Stimulated activated CD4-positive, alpha-beta T cell treated with anti-CD3 and anti-CD28 coated beads, Interleukin-4, amount 100 ng/mL, for 4 hours (primary cell): ENCODE measurements at regions not wholly inside any gene's neighbourhood (a gene's known extent, or its start where the extent isn't known, plus 50 kb on each side); places are given as distances from the start of the nearest gene placed in this dataset.
"Not testable (repeated sequence)": the region's sequence is repeated elsewhere in the genome, so short reads cannot be mapped to it uniquely, and the experiment has no call there.

Experiments
- DNase-seq, 2 experiments: peaks; one replicate each; pipeline ENCODE4 v3.0.0-alpha.2; 2020

- no peak for DNase-seq
Observed at GRCh38 chr9:84512493-84512892, 157.0 kb upstream of the NTRK2 start.

- DNase-seq = no peak
Observed at GRCh38 chr9:84513473-84513872, 156.1 kb upstream of the NTRK2 start.

GRCh38 chr9:84513979-84514378 lies 155.6 kb upstream of the NTRK2 start:
- no peak for DNase-seq

DNA sequence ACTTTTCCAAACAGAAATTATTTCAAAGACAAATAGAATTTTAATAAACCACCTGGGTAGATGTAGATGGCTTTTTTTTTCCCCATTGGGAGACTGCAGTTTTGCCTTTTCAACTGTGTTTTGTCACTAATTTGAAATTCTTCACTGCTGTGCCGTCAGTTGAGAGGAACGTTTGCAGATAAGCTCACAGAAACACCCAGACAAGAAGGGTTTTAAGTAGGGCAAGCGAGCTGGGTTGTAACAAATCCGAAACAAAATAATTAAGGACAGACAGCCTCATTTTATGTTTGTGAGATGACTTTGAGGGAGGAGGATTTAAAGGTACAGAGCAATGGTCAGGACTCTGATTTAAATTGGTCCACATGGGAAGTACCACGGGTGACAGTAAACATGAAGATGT lies 155.1 kb upstream of the NTRK2 start:
- DNase-seq = no peak

DNA sequence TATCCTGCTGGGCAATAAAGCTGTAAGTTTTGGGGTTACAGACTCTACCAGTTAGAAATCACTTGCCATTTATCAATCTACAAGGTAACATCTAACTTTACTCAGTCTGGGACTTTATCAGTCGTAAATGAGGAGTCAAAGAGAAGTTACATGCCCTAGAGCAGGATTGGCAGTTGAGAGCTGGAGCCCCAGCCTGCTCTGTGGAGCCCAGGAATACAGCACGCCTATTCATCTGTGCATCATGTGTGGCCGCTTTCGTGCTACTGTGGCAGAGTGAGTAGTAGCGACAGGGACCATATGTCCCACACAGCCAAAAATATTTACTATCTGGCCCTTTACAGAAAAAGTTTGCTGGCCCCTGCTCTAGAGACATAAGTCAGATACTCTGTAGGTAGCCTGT lies 152.5 kb upstream of the NTRK2 start:
- DNase-seq = no peak

- no peak for DNase-seq
Observed at GRCh38 chr9:84519413-84519812, 150.1 kb upstream of the NTRK2 start.

GRCh38 chr9:84521208-84521607 lies 148.3 kb upstream of the NTRK2 start:
- DNase-seq = no peak

DNA sequence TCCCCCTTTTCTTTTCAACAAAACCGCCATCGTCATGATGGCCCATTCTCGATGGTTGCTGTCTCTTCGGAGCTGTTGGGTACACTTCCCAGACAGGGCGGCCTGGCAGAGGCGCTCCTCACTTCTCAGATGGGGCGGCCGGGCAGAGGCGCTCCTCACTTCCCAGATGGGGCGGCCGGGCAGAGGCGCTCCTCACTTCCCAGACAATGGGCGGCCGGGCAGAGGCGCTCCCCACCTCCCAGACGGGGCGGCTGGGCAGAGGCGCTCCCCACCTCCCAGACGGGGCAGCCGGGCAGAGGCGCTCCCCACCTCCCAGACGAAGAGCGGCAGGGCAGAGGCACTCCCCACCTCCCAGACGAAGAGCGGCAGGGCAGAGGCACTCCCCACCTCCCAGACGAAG lies 143.3 kb upstream of the NTRK2 start:
- DNase-seq = not testable (repeated sequence)

- DNase-seq = not testable (repeated sequence)
Observed at GRCh38 chr9:84527060-84527720, 142.3 kb upstream of the NTRK2 start.

DNA sequence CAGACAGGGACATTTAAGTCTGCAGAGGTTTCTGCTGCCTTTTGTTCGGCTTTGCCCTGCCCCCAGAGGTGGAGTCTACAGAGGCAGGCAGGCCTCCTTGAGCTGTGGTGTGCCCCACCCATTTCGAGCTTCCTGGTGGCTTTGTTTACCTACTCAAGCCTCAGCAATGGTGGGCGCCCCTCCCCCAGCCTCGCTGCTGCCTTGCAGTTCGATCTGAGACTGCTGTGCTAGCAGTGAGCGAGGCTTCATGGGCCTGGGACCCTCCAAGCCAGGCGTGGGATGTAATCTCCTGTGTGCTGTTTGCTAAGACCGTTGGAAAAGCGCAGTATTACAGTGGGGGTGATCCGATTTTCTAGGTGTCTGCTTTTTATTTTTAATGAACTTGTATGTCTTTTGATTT lies 133.6 kb upstream of the NTRK2 start:
- not testable (repeated sequence) for DNase-seq

DNA sequence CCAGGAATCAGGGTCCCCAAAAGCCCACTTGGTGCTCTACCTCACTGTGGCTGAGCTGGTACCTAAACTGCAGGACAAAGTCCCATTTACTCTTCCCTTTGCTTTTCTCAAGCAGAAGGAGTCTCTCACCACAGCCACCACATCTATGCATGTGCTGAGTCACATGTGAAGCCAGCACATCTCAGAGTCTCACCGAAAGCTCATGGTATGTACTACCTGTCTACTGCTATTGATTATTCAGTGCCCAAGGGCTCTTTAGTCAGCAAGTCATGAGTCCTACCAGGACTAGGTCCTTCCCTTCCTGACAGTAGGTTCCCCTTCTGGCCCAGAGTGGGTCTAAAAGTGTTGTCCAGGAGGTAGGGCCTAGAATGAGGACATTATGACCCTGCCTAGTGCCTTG lies 130.7 kb upstream of the NTRK2 start:
- no peak for DNase-seq

- no peak for DNase-seq
Observed at GRCh38 chr9:84542554-84542953, 127.0 kb upstream of the NTRK2 start.

GRCh38 chr9:84554069-84554664 lies 115.4 kb upstream of the NTRK2 start:
- DNase-seq = no peak

DNA sequence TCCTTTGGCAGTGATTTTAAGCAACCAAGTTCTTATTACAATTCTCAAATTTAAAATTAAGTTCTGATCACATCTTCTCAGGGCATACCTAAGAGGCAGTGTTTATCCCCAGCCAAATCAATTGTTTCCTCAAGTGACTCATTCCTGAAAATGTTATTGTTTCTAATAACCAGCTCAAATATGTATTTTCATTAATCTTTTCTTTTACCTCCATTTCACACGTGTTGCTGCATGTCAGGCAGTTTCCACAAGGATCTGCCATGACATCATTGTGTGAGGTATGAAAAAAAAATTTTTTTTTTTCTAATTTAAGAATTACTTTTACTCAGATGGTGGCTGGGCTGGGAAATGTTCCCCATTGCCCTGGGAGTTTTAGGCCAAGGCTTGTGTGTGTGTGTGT lies 113.0 kb upstream of the NTRK2 start:
- no peak for DNase-seq

- DNase-seq = no peak
Observed at GRCh38 chr9:84557751-84558150, 111.8 kb upstream of the NTRK2 start.

GRCh38 chr9:84563691-84564090 lies 105.8 kb upstream of the NTRK2 start:
- no peak for DNase-seq

DNA sequence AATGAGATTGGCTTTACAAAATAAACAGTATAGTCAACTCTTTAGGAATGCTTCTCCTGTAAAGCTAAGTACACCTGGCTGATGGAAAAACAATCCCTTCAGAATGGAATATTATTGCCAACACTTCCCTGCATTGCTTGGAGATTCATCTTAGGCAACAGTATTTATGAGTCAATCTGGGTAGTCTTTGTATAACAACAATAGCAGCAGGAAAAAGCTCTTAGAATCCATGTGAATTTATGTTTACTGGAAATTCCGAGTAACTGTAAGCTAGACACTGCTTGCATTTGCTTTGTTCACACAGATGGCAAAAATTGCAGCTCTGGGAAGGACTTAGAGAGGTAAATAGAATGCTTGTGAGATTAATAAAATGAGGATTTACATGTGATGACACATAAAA lies 101.7 kb upstream of the NTRK2 start:
- DNase-seq = no peak

- DNase-seq = no peak
Observed at GRCh38 chr9:84570482-84571154, 98.9 kb upstream of the NTRK2 start.

- no peak for DNase-seq
Observed at GRCh38 chr9:84573083-84573482, 96.4 kb upstream of the NTRK2 start.

DNA sequence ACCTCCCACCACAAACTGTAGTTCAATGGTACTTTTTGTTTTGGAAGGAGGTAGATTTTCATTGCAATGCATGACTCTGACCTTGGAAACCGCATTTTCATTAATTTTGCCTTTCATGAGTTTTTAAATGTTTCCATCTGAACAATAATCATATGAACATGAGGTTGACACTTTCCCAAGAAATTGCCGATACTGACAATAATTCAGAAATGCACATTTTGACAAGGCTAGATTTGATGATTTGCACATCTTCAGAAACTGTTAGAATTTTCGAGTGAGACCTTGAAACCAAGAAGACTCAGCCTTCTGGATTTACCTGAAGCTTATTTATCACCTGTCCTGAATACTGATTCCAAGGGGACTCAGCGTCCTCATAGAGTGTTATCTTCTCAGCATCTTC lies 93.8 kb upstream of the NTRK2 start:
- DNase-seq = no peak

DNA sequence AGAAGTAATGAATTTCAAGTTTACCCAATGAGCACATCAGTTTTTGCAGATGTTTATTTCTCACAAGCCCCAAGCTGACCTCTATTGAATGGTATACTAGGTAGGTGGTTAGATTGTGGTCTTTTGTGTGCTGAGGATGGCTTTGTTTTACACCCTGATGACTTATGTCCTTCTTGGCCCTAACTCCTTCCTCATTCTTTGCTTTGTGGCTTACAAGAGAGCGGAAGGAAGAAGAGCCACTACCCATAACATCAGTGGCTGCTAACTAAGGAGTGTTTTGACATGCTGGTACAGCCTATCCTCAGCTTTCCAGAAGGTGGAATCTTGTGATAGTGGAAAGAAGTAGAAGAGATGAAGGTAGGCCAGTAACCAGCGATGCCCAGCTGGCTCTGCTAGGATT lies 85.7 kb upstream of the NTRK2 start:
- DNase-seq = no peak

DNA sequence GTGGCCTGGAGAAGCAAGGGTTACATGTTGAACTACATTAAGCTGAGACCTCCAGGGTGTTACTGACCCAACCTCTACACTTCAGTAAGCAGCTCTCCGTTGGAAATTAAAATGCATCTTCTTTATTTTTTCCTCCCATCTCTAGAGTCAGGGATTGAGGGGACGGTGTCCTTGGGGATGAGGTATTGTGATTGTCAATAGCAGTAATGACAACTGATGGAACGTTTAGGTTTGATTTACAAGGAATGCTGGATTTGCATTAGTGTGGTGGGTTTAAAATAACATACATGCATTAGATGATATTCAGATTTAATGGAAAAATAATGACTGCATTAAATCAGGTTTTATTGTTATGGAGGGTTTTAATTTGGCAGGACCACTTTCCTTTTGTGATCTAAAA lies 82.9 kb upstream of the NTRK2 start:
- DNase-seq = no peak

DNA sequence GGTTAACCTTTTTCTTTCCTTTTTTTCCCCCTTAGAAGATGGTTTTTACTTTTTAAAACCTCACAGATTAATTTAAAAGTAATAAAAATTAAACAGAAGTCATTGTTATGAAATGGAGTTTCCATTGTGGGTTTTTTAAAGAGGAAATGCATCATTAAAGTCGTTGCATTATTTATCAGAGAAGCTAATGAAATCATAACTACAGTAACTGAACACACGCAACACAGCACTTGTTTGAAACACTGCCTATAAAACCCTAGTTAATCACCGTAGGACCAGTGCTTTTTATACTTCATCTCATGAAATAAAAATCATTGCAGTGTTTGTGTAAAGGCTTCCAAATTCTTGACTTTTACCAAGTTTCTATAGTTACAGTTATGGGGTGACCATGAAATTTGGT lies 82.4 kb upstream of the NTRK2 start:
- DNase-seq = no peak

DNA sequence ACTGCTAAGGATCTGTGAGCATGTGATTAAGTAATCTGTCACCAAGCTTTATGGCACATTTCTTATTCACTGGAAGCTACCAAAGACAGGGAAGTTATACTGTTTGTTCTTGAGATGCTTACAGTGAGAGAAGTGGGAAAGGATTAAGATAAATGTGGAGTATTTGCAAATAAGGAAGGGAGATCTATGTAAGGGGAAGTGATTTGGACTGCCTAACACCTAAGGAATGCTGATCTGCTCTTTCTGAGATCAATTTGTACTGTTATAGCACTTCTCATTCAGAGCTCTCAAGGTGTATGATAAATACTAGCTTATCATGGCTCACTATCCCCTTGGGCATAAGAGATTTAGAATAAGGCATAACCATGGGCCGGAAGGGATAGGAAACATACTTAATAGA lies 80.0 kb upstream of the NTRK2 start:
- no peak for DNase-seq

DNA sequence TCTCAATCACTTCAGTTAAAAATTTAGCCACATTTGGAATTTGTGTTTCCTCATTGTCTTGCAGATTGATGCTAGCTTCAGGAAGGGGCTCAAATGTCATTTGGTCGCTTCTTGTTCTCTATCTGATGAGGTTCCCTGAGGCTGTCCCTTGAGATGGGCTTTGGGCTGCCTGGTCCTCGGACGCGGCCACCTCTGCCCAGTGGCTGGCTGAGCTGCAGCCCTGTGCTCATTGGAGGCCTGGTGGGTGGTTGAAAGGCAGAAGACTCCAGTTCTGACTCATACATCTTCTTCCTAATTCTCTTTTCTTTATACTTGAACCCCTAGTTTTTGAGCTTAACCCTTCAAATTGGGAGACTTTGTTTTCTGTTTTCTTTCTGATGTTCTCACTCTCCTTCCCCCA lies 78.8 kb upstream of the NTRK2 start:
- no peak for DNase-seq
